Colon (tissue), 2 donors: ENCODE measurements at regions not wholly inside any gene's neighbourhood (a gene's known extent, or its start where the extent isn't known, plus 50 kb on each side); places are given as distances from the start of the nearest gene placed in this dataset.
"Not testable (repeated sequence)": the region's sequence is repeated elsewhere in the genome, so short reads cannot be mapped to it uniquely, and the experiment has no call there.

Experiments used
- FAIRE-seq: peaks from 2 replicates; lab custom pipeline; 2012; peaks lifted over from hg19 to GRCh38; lab: Jason Lieb, UNC
- donor health status: control.
- donor health status: control.

- FAIRE-seq: no peak
These were observed 158.5 kb downstream of the KLRB1 start for GRCh38 chr12:9449181-9449580.

GRCh38 chr12:9448648-9449047 is 159.1 kb downstream of the KLRB1 start:
- FAIRE-seq: not testable (repeated sequence)

DNA sequence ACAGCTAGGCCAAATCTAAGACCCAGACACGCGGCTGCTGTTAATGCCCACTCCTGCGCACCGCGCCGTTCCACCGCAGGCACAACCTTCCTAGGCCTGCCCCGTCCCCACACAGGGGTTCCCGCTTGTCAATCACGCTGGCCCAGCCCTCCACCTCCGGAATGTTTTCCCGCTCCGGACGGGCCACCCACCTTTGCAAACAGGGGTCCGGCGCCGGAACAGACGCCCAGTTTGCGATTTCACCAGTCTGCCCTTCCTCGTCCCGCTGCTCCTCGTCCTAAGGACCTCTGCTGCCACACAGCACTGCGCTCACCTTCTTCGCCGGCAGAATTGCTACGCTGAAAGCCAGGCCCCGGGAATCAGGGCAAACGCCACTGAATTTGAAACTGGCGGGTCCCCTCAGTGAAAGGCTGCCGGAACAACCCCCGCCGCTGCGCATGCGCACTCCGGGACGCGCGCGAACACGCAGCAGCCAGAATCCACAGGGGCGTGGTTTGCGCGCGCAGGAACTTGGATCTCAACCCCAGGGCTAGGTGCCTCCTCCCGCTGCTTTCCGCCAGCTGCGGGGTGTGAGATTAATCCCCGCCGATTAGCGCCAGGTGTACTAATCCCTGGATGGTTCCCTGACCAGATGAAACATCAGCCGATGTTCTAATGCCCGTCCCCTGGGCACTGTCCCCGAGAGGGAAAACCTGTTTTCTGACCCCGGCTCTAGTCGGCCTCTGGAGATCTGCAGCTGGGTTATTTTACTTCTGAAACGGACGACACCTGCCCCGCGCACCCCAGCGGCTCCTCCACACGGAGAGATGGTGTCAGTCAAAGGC is 159.7 kb downstream of the KLRB1 start:
- not testable (repeated sequence) for FAIRE-seq

- FAIRE-seq: not testable (repeated sequence)
These were observed 160.6 kb downstream of the KLRB1 start for GRCh38 chr12:9446883-9447761.

- FAIRE-seq: not testable (repeated sequence)
These were observed 167.3 kb downstream of the KLRB1 start for GRCh38 chr12:9440428-9440827.

- not testable (repeated sequence) for FAIRE-seq
These were observed 172.0 kb downstream of the KLRB1 start for GRCh38 chr12:9435682-9436081.

DNA sequence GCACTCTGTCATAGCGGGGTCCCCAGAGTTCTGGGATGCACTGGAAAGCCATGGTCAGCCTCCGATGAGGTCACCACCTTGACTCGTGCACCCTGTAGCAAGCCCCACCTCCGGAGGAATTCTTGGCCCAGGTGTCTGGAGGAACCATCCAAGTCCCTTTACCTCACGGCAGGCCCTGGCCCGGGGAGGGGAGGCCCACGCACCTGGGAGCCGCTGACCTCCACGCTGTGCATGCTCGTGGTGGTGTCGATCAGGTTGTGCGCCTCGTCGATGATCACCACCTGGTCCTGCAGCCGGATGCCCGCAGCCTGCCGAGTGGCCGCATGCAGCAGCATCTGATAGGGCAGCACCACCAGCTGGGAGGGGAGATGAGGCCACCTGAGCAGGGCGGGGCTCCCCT is 177.3 kb downstream of the KLRB1 start:
- FAIRE-seq: not testable (repeated sequence)

DNA sequence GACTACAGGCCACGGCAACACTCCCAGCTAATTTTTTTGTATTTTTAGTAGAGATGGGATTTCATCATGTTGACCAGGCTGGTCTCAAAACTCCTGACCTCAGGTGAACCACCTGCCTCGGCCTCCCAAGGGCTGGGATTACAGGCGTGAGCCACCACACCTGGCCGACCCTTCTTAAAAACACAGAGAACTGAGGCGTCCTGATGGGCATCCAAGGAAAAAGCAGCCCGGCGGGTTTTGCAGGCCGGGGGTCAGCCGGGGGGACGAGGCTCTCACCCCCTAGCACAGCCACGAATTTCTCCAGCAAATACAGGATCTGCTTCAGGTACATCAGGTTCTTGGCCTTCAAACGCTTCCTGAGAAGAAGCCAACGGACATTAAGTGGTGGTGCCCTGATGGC is 178.9 kb downstream of the KLRB1 start:
- not testable (repeated sequence) for FAIRE-seq

DNA sequence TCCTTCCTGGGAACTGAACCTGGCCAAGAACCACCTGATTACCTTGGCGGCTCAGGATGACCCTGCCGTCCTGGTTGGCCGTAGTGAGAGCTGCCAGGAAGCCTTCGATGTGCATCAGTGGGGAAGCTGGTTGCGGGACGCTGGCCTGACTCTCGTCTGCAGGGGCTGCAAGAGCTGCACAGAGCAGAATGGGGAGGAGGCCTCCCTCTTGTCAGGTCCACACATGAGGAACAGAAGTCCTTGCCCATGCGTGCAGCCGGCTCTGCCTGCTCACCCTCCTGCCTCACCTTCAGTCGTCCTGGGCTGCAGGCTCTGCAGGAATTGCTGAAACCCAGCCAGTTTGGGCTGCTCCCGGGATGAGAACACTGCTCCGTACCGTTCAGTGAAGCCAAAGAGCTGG is 182.3 kb downstream of the KLRB1 start:
- not testable (repeated sequence) for FAIRE-seq

DNA sequence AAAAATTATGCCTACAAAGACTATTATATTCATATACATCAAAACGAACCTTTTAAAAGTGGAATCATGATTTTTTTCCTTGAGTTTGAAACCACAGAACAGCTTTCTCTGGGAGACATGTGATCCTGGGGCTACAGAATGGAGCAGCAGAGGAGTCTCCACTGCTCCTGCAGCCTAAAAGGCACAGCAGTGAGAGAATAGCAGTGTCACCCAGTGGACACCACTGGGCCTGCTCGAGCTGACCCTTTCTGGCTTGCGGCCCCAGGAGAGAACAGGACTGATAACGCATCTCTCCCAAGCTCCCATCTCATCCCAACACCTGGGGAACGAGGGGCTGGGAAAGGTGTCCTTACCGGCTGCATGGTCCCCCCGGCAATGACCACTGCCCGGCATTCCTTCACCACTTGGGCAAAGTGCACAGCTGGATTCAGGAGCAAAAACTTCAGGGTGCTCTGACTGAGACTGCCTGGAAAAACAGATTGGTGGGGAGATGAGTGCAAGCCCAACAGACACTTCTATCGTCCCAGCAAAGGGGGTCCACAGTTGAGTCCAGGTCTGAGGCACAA is 183.5 kb downstream of the KLRB1 start:
- not testable (repeated sequence) for FAIRE-seq

DNA sequence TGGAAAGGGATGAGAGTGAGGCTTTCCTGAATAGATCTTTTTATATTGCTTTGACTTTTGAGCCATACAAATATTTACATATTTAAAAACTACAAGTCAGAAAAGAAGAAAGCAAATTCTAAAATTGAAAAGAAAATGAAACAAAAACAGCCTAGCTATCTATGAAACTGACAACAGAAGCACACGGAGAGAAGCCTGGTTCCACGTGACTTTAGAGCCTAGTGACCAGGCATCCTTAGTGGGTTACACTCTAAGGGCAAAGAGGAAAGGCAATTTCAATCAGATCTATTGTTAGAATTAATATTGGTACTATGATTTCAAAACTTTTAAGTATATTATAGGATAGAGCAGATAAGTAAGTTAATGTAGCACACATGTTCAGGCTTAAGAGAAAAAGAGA is 185.0 kb downstream of the KLRB1 start:
- not testable (repeated sequence) for FAIRE-seq

GRCh38 chr12:9421520-9422086 is 186.1 kb downstream of the KLRB1 start:
- FAIRE-seq: not testable (repeated sequence)

DNA sequence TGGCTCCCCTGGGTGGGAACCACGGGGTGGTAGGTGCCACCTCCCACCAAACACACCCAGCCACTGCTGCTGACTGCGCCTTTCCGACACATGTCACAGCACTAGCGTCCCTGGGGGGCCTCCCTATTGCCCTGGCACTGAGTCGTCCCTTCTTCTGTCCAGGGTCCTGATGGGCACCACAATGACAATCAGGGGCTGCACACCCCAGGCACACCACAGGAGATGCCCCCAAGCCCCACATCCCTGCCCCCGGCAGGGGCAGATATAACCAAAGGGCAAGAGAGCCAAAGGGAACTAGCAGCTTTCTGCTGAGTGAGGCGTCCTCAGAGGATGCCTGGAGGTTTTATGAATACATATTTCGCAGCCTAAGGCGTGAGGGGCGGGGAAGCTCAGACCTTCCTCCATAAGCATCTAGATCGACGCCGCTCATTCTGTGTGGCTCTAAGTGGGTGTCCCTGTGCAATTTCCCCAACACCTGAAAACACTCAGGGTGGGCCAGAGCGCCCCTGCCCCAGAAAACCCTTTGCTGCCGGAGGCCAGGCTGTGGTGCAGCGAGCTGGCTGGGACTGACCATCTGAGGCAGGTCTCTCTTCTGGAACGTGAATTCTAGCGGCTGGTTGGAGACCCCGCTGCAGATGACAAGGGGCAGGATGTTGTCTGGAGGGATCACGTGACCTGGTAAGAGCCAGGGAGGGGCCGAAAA is 186.7 kb downstream of the KLRB1 start:
- not testable (repeated sequence) for FAIRE-seq

GRCh38 chr12:9418669-9419041 is 189.1 kb downstream of the KLRB1 start:
- not testable (repeated sequence) for FAIRE-seq

- not testable (repeated sequence) for FAIRE-seq
These were observed 189.6 kb downstream of the KLRB1 start for GRCh38 chr12:9417947-9418668.

DNA sequence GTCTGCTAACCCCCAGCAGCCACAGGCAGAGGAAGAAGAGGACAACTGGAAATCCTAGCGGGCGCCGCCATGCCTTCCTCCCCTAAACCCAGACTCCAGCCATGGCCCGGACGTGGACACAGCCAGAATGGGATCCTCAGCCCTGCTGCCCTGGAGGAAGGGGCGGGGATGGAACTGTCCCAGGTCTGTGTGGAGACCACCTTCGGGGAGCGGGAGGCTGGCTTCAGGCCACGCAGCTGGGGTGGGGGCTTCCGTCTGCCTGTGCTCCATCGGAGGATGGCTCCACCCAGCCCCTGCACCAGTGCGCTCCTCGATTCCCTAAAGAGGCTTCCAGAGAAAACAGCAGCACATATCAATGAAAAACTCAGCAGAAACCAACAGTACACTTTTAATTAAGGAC is 190.4 kb downstream of the KLRB1 start:
- not testable (repeated sequence) for FAIRE-seq

DNA sequence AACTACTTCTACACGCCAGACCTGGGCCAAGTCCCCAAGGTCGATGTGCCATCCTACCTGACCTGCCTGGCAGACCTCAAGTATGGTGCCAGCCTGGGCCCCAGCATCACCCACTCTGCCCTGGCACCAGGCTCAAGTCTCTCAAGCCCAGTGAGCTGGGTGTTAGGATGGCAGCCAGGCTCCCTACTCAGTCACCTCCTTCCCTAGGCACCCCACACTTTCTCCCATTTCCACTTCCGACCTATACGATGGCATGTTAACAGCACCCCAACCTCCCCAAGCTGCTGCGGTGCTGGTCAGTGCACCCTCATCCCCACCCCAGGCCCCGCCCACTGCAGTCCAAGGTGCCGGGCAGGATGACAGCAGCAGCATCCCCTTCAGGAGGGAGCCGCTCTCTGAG is 191.4 kb downstream of the KLRB1 start:
- not testable (repeated sequence) for FAIRE-seq

- FAIRE-seq: not testable (repeated sequence)
These were observed 191.8 kb downstream of the KLRB1 start for GRCh38 chr12:9415898-9416297.

DNA sequence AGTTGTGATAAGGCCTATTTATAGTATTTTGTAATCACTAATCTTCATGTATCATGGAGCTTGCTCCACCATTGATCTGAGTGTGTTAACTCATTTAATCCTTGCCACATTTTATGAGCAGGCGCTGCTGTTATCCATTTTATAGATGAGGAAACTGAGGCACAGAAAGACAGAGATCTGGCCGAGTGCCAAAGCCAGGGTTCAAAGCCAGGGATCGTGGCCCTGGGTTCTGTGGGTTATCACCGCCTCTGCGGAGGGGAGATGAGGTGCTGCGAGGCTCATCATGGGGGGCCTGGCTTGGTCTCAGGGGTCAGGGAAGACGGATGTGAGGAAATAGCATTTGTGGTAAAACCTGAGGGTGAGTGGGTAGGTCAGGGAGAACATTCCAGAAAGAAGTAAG is 193.9 kb downstream of the KLRB1 start:
- not testable (repeated sequence) for FAIRE-seq

GRCh38 chr12:9412459-9412858 is 195.3 kb downstream of the KLRB1 start:
- FAIRE-seq: not testable (repeated sequence)
